Amygdala (tissue), 56 donors: ENCODE measurements at regions not wholly inside any gene's neighbourhood (a gene's known extent, or its start where the extent isn't known, plus 50 kb on each side); places are given as distances from the start of the nearest gene placed in this dataset.

Experiments used
- DNase-seq, 56 donors: peaks; one replicate each; lab custom pipeline; 2025; lab: John Stamatoyannopoulos, UW

DNA sequence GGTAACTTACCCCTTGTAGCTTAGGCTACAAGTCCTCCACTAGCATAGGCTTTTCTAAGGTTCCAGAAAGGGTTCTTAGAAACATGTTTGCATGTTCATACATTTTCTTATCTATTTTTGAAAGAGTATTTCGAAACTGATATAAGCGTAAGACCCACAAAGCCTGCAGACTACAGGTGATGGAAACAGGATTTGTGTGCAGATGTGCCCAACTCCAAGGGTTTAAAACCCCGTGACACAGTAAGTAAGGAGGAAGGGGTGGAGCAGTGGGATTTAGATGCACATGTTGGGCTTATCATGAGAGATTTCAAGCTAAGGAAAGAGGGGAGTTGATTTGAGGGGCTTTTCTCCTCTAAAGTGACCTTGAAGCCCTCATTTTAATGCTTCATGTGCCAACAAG, 164.7 kb downstream of the LTN1 start:
- no peak for DNase-seq

DNA sequence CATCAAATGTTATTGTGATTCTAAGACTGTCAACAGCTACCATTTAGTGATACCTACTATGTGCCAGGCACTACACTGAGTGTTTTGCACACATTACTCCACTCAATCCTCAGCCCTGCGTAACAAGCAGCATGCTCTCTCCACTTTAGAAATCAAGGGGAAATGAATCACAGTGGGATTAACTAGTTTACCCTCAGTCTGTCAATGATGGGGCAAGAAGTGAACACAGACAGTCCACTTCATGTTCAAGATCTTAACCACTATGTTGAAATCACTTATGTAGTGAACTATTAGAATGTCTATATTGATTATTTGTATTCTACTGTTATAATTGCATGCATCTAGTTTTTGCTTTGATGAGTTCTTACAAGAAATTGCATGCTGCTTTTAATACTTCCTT, 165.3 kb downstream of the LTN1 start:
- no peak for DNase-seq

DNA sequence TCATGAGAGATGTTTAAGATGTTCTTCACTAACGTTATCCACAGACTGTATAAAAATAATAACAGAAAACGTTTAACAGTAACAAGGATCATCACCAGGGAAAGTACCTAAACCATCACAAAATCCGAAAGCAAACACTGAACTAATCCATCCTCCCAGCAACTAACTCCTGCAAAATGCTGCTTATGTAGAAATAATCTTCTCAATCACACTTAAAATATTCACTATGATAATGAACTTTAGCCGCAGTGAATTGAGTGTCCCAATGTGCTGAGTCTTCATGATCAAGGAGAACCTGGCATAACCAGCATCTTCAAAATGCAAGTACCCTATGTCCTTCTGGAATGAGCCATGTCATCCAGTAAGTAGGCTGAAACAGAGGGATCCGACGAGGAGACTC, 166.1 kb downstream of the LTN1 start:
- no peak for DNase-seq

DNA sequence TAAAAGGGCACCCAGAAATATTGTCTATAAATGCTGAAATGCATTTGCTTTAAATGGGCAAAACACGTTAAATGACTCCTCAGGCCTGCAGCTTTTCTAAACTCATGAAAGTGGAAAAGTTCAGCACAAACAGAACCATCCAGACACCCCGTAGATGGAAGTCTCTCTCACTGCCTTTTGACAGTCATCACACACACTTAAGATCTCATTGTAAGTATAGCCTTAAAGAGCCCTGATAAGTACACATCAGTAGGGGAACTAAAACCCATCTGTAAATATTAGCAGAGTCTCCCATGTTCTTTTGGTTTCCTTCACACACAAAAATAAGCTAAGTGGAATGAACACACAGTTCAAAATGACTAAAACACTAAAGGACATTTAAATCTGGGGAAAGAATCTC, 166.7 kb downstream of the LTN1 start:
- DNase-seq, result no peak

DNA sequence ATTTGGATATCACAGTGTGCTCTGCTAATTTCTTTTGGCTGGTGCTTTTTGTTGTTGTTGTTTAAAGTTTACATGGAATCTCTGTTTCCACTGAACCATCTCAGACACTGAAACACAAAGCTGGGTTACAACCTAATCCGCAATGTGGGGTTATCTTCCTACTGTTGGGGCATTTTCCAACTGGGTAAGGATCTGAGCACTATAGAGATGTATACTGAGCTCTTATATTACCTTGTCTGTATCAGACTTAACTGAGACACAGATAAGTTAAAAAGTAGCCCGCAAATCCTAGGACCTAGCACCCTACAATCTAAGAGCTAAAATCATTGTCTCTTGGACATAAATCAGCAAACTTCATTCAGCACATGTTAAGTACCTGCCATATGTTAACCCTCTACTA, 169.2 kb downstream of the LTN1 start:
- no peak for DNase-seq

DNA sequence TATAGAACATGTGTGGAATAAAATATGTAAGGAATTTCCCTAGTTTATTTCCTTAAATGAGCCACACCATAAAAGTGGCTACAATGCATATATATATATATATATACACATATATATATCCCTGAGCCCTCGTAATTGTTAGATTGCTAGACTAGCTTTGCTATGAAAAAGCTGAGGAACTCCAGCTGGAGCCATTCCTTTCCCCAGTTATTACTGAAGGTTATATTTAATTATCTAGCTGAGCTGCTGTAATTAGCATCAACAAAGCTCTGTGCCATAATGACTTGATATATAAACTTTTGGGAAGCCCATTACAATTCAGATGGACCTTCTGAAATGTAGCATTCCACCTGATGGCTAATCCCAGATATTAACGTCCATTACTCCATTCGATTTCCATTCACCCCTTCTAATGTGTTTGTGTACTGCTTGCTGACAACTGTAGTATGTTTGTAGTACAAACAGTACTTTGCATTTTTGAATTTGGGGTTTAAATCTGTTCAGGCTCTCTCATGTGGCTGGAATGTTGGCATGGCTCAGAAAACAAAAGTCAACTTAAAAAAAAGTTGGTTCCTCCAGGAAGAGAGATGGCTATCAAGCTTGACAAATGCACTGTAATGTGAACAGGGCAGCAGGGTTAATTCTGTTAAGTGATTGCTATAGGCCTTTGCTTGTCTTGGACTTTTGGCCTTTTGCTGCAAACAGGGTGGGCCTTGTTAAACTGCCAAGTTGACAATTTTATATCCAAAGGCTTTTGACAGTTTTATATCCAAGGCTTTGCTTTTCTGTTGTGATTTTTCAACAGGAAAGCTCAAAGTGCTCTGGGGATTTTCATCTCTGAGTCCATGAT, 170.0 kb downstream of the LTN1 start:
- no peak for DNase-seq

DNA sequence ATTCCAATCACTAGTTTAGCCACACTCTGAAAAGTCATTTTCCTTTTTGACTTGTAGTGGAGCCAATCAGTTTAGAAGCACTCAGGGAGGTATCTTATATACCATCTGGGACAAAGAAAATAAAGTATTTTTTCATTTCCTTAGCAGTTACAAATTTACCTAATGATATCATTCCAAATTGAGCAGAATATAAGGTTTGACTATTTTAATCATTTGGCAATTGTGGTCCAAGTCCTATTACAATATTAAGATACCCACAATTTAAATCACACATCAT, 170.6 kb downstream of the LTN1 start:
- DNase-seq, result no peak

DNA sequence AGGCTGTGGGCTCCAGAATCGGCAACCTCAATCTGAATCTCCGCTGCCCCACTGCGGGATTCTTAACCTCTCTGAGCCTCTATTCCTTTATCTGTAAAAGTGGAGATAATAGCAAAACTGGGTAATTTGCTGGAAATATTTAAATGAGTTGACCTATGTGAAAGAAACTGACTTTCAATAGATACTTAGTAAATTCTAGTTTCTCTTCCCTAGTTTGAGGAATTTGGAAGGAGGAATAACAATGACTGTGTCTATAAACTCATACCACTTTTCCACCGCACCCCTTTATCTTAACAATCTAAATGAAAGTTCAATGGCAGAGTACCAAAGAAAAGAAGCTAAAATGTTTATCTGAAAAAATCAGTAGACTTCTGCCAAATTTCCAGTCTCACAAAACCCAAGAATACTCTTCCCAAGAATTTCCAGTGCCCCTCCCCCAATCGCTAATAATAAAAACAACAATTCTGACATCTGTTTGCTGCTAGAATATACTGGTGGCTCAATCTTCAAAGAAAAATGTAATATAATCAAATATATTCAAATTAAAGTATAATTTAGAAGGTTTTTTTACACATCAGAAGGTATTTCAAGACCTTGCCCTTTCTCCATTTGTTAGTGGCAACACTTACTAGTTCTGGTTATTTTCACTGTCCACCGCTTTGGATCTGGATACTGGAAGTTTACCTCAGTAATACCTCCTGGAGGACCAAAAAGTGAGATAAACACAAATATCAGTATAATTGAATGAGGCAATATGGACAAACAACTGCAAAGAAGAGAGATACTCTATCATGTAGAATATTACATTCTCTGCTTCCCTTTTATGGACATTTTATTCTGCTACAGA, 171.2 kb downstream of the LTN1 start:
- DNase-seq, result no peak

DNA sequence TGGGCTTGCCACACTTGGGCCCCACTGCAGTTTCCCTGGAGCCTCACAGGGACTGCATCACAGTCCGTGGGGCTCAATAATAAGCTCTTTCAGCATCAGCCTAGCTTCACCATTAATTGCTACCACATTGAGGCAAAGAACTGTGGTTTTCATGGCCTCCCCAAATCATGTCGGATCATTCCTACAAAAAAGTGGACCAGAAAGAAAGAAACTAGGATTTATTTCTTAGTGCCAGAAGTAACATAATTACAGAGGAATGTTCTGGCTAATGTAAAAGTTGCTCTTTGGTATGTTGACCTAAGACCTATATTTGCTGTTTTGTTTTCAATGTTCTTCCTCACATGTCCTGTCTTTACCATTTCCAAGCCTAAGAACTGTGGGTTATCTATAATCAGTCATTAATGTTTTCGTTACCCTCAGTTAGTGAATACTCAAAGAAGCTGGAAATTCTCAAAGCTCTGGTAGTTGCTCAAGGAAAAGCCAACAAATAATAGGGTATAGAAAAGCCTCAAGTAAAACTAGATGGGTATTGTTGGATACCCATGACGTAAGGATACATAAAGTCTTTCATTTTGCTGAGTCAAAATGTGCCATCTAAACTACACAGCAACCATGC, 173.9 kb downstream of the LTN1 start:
- DNase-seq, result no peak

DNA sequence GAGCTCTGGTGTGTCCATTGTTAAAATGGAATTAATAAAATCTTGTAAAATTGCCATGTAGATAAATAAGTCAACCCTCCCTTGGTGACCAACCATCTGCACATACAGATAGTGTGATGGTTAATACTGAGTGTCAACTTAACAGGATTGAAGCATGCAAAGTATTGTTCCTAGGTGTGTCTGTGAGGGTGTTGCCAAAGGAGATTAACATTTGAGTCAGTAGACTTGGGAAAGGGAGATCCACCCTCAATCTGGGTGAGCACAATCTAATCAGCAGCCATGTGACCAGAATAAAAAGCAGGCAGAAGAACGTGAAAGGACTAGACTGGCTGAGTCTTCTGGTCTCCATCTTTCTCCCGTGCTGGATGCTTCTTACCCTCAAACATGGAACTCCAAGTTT, 174.8 kb downstream of the LTN1 start:
- no peak for DNase-seq

DNA sequence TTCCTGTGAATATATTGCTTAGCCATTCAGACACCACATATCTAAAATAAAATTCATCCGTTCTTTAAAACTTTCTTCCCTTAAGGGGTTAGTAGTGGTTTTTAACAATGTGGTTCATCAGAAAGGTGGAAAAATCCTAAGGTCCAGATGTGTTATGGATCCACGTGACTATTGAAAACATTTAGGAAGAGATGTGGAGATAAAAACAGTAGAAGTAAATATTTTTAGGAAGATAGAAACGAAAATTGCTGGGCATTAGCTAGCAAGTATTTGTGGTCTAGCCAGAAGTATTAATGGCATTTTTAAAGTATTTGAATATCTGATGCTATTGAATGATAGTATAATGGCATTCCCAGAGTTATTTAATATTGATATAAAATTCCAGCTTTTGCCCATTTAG, 180.8 kb downstream of the LTN1 start:
- DNase-seq, result no peak

DNA sequence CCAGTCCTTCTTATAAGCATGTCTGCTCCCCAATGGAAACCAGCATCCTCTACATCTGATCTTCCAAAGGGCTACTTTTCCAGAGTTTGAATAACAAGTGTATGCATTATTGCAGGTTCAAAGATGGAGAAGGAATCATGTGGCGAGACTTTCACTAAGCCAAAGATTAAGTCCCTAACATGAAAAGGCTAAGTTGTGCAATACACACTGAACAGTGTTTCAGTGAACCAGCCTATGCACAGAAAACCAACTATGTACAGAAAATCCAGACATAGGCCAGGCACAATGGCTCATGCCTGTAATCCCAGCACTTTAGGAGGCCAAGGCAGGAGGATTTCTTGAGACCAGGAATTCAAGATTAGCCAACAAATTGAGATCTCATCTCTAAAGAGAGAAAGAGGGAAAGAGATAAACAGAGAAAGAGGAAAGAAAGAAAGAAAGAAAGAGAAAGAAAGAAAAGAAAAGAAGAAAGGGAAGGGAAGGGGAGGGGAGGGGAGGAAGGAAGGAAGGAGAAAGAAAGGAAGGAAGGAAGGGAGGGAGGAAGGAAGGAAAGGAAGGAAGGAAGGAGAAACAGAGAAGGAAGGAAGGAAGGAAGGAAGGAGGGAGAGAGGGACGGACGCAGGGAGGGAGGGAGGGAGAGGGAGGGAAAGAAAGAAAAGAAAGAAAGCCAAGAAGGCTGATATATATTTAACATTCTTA, 181.7 kb downstream of the LTN1 start:
- no peak for DNase-seq

DNA sequence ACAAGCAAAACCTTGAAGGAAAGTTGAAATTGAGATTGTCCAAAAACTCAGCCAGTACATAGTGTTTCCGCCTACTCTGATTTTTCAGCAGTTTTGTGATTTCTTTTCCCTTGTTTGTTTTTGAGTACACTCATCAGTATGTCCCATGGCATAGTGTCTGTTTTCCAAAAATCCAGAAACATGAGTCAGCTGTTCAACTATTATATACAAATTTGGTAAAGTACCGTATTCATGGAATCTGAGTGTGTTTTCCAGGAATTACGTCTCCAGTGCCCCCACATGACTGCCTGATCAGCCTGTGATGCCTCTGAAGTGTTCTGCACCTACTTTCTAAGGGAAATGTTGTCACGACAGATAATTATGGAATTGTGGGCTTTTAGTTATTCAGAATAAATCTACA, 186.8 kb downstream of the LTN1 start:
- DNase-seq, result no peak

DNA sequence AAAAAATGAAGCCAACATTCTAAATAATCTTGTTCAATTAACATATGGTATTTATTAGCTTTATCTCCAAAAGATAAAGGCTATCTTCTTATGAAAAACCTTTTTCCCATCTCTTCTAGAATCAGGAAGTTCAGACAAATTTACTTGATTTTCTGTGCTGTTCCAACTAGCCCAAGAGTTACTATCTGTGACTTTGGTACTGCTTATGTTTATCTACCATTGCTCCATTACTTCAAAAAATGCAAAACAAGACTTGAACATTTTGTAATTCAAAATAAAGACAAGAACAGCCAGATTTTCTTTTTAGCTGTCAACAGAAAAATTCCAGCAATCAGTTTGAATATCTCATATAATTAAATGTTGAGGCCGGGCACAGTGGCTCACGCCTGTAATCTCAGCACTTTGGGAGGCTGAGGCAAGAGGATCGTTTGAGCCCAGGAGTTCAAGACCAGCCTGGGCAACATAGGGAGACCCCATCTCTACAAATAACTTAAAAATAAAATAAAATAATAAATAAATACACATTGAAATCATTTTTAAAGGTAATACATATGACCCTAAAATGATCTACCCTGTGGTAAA, 188.5 kb downstream of the LTN1 start:
- DNase-seq, result no peak

DNA sequence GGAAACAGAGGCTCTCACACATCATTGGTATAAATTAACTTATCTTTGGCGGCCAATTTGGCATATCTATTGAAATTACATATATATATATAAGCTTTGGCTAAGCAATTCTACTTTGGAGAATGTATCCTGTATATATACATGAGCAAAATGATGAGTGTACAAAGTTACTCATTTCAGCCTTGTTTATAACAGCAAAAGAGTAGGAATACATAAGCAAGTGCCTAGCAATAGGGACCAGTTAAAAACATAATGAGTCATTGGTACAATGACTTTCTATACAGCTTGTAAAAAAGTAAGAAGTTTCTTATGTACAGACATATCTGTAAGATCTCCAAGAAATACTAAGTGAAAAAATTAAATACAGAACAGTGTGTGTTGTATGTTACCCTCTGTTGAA, 190.8 kb downstream of the LTN1 start:
- DNase-seq, result no peak

DNA sequence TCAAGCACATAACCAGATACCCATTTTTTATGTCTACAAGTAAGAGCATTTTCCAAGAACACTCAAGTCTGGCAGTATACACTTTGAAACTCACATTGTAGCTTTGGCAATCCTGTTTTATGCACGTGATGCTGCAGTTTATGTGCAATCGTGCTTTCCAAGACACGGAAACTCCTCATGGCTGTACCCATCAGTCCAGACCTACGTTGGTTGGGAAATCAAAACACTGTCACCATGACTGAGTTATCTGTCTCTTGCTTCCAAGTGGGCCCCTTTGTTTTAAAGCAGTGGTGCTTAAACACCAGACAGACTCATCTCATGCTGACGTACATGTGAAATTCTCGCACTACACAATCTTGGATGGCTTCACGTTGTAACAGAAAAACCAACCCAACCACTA, 192.8 kb downstream of the LTN1 start:
- DNase-seq, result no peak

DNA sequence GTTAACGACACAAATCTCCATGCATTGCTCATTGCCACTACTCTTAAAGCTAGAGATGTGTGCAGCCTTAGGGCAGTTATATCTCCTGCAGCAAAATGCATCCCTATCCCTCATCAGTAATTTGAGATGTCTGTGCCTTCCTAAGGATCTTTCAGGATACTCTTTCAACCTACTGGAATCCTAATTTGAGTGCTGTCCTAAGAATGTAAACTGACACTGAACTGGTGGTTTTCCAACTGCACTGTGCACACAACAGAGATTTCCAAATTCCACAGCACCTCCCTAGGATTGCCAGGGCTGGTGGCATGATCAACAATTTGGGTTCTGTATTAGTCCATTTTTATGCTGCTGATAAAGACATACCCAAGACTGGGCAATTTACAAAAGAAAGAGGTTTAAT, 193.9 kb downstream of the LTN1 start:
- DNase-seq, result no peak

DNA sequence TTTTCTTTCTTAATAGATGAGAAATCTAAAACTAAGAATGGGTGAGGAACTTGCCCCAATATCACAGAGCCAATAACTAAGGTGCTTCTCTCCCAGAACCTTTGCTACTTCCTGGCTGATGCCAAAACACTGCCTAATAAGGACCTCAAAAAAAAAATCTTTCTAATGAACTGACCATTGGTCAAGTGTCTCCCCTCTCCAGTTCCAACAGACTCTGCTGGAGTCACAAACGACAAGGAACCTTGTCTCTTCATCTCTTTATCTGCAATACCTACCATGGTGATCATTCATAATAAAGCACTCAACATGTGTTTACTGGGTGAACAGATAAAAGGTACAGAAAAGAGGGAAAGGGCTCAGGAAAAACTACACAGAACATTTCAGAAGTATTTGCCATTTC, 197.4 kb downstream of the LTN1 start:
- DNase-seq, result no peak

DNA sequence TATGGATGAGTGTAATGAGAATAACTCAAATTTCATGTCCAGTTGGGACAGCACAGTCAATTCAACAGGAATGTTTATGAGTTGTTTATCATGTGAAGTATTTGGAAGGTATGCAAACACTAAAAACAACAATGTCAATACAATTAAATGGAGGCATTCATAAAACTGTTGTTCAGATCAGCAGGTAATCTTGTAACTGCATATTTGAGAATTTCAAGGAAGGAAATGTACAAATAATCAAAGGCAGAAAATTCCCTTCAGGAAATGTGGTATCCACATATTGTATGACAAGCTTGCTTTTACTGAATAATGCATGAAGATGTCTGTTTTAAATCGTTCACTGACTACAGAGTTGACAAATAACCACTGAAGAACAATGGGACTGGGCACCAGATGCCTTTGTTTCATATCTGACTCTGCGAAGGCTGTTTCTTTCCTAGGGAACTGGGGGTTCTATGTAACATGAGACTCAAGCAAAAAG, 198.3 kb downstream of the LTN1 start:
- no peak for DNase-seq

DNA sequence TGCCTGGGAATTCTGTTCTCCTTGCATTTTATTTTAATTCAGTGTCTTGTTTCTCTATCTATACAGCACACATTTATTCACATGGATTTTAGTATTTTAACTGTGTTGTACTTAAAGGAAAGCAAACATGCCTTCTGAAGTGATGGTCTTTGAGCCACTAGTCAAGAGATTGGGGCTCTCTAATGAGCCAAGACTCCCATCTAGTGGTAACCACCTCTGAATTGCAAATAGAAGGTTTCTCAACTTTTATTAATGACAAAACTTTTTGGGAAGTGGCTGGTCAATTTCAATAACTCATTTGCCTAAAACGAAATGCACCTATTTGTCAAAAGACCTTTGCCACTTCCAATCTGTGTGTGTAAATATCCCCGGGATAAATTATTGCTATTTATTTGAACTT, 199.6 kb downstream of the LTN1 start:
- no peak for DNase-seq
